Fibroblast of lung (primary cell): ENCODE measurements at regions not wholly inside any gene's neighbourhood (a gene's known extent, or its start where the extent isn't known, plus 50 kb on each side); places are given as distances from the start of the nearest gene placed in this dataset.
A peak's percentile ranks its signal among the peaks of the same experiment; 100 is the strongest.

Experiments used
- DNase-seq, 2 donors: peaks; one replicate each; pipeline versions ENCODE4 v3.0.0 to v3.0.0-alpha.2; 2010; ENCODE audit warnings: low read depth in 2 of 2
- H2AFZ ChIP-seq: 2 replicates; pipeline ENCODE4 v1.5.1; 2012; ENCODE audit warnings: low read length, control low read depth, inconsistent platforms
- H3K27ac ChIP-seq: 2 replicates; pipeline ENCODE4 v1.5.1; 2011; ENCODE audit warnings: low read length, control low read depth; ENCODE audit not compliant: insufficient read depth
- H3K27me3 ChIP-seq: 2 replicates; pipeline ENCODE4 v1.5.1; 2011; ENCODE audit warnings: mild to moderate bottlenecking, low read length; ENCODE audit not compliant: control insufficient read depth, insufficient read depth
- H3K36me3 ChIP-seq: 2 replicates; pipeline ENCODE4 v1.5.1; 2011; ENCODE audit warnings: low read length; ENCODE audit not compliant: control insufficient read depth, insufficient read depth
- H3K4me1 ChIP-seq: 2 replicates; pipeline ENCODE4 v1.5.1; 2011; ENCODE audit warnings: low read length; ENCODE audit not compliant: control insufficient read depth, insufficient read depth; ENCODE audit errors: extremely low read depth
- H3K4me2 ChIP-seq: 2 replicates; pipeline ENCODE4 v1.5.1; 2011; ENCODE audit warnings: low read length, control low read depth; ENCODE audit not compliant: insufficient read depth; ENCODE audit errors: extremely low read depth
- H3K4me3 ChIP-seq, 4 experiments: fragments of 200-600 bp in 1 of 4; sonication (generic) in 1 of 4; replicated peaks in 1 of 4; 2 replicates each; pipeline ENCODE4 v1.5.1; 2011 to 2016; ENCODE audit warnings: low read length in 4 of 4, low read depth in 3 of 4, mild to moderate bottlenecking in 3 of 4, control low read depth in 2 of 4, inconsistent platforms in 1 of 4, mixed read lengths in 1 of 4; ENCODE audit not compliant: insufficient read depth in 1 of 4; ENCODE audit errors: control extremely low read depth in 1 of 4
- H3K79me2 ChIP-seq: 2 replicates; pipeline ENCODE4 v1.5.1; 2012; ENCODE audit warnings: mild to moderate bottlenecking, low read length, inconsistent platforms; ENCODE audit not compliant: control insufficient read depth, insufficient read depth
- H3K9ac ChIP-seq: 2 replicates; pipeline ENCODE4 v1.5.1; 2011; ENCODE audit warnings: mild to moderate bottlenecking, low read length, control low read depth; ENCODE audit not compliant: insufficient read depth
- H3K9me3 ChIP-seq: 2 replicates; pipeline ENCODE4 v1.5.1; 2012; ENCODE audit warnings: low read depth, low read length; ENCODE audit not compliant: control insufficient read depth, insufficient read depth
- H4K20me1 ChIP-seq: 2 replicates; pipeline ENCODE4 v1.5.1; 2011; ENCODE audit warnings: low read length; ENCODE audit not compliant: control insufficient read depth, insufficient read depth; ENCODE audit errors: extremely low read depth
- EZH2 ChIP-seq: IDR thresholded peaks from 2 replicates; pipeline ENCODE4 v1.5.1; 2012; ENCODE audit warnings: low read length, control low read depth, mild to moderate bottlenecking; ENCODE audit errors: missing control alignments
- TF ChIP-seq, protein P1 (sequence below), 2 donors: IDR thresholded peaks in 1 of 2; conservative IDR thresholded peaks in 1 of 2; 1 replicate in 1 of 2; 2 replicates in 1 of 2; pipeline ENCODE4 v1.5.1; 2011 to 2012; ENCODE audit warnings: low read length in 2 of 2, control low read depth in 1 of 2, inconsistent platforms in 1 of 2, low read depth in 1 of 2, mild to moderate bottlenecking in 1 of 2

DNA sequence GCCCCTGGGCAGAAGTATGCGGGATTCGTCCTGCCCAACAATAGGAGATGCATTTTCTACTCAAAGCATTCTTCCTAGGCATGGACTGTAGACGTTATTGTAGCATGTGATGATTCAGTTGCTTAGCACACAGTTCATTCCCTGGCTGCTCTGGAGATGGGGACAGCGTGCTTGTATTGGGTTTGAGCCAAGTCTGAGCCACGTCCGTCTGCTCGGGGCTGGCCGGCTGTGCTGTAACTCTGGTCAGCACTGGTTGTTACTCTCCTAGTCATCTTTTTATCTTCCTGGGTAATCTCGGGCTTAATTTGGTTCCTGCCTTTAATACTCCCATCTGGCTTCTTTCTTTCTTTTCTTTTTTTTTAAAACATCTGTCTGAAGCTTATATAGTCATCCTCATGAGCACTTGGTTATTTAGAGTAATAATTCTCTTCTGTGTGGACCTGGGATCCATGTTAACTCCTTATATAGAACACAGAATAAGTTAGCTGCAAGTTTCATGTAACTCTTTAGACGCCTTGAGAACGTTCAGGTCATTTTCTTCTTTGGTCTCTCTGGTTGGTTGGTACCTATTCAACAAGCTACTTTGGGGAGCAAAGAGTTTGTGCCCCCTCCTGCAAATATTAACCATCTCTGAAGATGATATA lies 118.8 kb upstream of the RPS23 start:
- no peak overlapping the region for H3K4me3 ChIP-seq
- no peaks in the 10 kb centered on the region for H3K79me2 ChIP-seq
- no peak overlapping the region for H3K4me2 ChIP-seq
- no peaks in the 10 kb centered on the region for H3K36me3 ChIP-seq
- H3K27me3 ChIP-seq = no peaks in the 10 kb centered on the region
- no peak for TF ChIP-seq EZH2
- TF ChIP-seq, protein P1, sequence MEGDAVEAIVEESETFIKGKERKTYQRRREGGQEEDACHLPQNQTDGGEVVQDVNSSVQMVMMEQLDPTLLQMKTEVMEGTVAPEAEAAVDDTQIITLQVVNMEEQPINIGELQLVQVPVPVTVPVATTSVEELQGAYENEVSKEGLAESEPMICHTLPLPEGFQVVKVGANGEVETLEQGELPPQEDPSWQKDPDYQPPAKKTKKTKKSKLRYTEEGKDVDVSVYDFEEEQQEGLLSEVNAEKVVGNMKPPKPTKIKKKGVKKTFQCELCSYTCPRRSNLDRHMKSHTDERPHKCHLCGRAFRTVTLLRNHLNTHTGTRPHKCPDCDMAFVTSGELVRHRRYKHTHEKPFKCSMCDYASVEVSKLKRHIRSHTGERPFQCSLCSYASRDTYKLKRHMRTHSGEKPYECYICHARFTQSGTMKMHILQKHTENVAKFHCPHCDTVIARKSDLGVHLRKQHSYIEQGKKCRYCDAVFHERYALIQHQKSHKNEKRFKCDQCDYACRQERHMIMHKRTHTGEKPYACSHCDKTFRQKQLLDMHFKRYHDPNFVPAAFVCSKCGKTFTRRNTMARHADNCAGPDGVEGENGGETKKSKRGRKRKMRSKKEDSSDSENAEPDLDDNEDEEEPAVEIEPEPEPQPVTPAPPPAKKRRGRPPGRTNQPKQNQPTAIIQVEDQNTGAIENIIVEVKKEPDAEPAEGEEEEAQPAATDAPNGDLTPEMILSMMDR (conservative IDR thresholded peaks at IDR 0.05 in 1 of 2, IDR thresholded peaks at IDR 0.05 in 1 of 2; ENCODE audit: low read depth in 1 of 2, low read length in 2 of 2) = no peak
- peaks cover 3% of the 10 kb centered on the region for H3K4me1 ChIP-seq
- DNase-seq = peak; percentile 99 to 100
- no peak overlapping the region for H2AFZ ChIP-seq
- no peaks in the 10 kb centered on the region for H4K20me1 ChIP-seq
- no peak overlapping the region for H3K9ac ChIP-seq
- no peak overlapping the region for H3K27ac ChIP-seq
- H3K9me3 ChIP-seq = no peaks in the 10 kb centered on the region

DNA sequence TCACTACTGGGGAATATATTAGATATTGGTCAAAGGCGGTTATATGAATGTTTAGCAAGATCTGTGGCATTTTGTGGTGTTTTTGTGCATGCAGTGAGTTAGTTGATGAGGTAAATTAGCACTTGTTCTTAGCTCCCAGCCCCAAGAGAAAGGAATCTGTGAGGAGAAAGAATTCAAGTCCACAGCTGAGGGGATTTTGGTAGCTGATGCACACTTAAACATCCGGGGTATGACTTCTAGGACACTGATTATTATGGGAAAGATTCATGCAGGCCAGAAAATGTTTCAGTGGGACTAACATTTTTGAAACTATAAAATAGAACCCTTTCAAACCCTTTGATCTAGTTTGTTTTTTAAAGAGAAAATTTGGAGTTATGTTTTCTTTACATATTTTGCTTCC lies 118.2 kb upstream of the RPS23 start:
- no peaks in the 10 kb centered on the region for H3K36me3 ChIP-seq
- H4K20me1 ChIP-seq = no peaks in the 10 kb centered on the region
- DNase-seq = peak in 1 of 2 donors; percentile 79
- peaks cover 3% of the 10 kb centered on the region for H3K4me1 ChIP-seq
- no peak overlapping the region for H3K27ac ChIP-seq
- H3K9ac ChIP-seq = no peak overlapping the region
- TF ChIP-seq, protein P1 (conservative IDR thresholded peaks at IDR 0.05 in 1 of 2, IDR thresholded peaks at IDR 0.05 in 1 of 2; ENCODE audit: low read depth in 1 of 2, low read length in 2 of 2) = no peak
- no peak for TF ChIP-seq EZH2
- H3K79me2 ChIP-seq = no peaks in the 10 kb centered on the region
- no peak overlapping the region for H2AFZ ChIP-seq
- H3K27me3 ChIP-seq = no peaks in the 10 kb centered on the region
- no peak overlapping the region for H3K4me3 ChIP-seq
- no peaks in the 10 kb centered on the region for H3K9me3 ChIP-seq
- no peak overlapping the region for H3K4me2 ChIP-seq

DNA sequence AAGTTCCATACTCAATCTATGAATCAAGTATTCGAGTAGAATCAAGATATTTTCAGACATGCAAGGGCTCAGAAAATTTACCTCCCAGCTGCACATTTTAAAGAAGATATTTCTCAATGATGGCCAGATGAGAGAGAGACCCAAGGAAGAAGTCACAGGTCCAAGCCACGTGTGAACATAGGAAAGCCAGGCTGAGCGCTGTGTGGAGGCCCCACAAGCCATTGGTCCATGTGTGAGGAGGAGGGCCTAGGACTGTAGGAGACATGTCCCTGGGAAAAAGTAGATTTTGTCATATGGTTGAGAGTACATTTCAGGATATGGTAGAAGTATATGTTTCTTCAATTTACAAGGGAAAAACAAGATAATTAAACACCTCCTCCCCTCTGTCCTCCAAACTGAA lies 115.8 kb upstream of the RPS23 start:
- no peaks in the 10 kb centered on the region for H4K20me1 ChIP-seq
- no peak overlapping the region for H3K27ac ChIP-seq
- TF ChIP-seq, protein P1 (conservative IDR thresholded peaks at IDR 0.05 in 1 of 2, IDR thresholded peaks at IDR 0.05 in 1 of 2; ENCODE audit: low read depth in 1 of 2, low read length in 2 of 2) = no peak
- TF ChIP-seq EZH2 = no peak
- no peak overlapping the region for H2AFZ ChIP-seq
- no peaks in the 10 kb centered on the region for H3K27me3 ChIP-seq
- H3K36me3 ChIP-seq = no peaks in the 10 kb centered on the region
- no peaks in the 10 kb centered on the region for H3K9me3 ChIP-seq
- no peak overlapping the region for H3K4me3 ChIP-seq
- DNase-seq = no peak
- H3K9ac ChIP-seq = no peak overlapping the region
- H3K4me1 ChIP-seq = peaks cover 9% of the 10 kb centered on the region
- no peaks in the 10 kb centered on the region for H3K79me2 ChIP-seq
- H3K4me2 ChIP-seq = no peak overlapping the region
